ENCODE measurements at regions not wholly inside any gene's neighbourhood (a gene's known extent, or its start where the extent isn't known, plus 50 kb on each side); places are given as distances from the start of the nearest gene placed in this dataset.

- Histone ChIP-seq H3K36me3 (replicated peaks; ENCODE audit: insufficient read depth, low read length) (no peaks in the 10 kb centered on the region), H3K4me2 (ENCODE audit: low read depth, low read length) (no peak overlapping the region), H3F3A (ENCODE audit: insufficient read depth, low read length) (no peaks in the 10 kb centered on the region), H2AFZ (ENCODE audit: low read length) (no peak overlapping the region), H3K9me3 (replicated peaks; ENCODE audit: insufficient read depth, low read length) (no peaks in the 10 kb centered on the region), H3K79me2 (ENCODE audit: low read length) (no peaks in the 10 kb centered on the region), H3K9me2 (replicated peaks; ENCODE audit: insufficient read depth, low read length) (no peaks in the 10 kb centered on the region), H3K27me3 (replicated peaks; ENCODE audit: insufficient read depth, low read length) (no peaks in the 10 kb centered on the region), H3K4me3 (ENCODE audit: low read length) (no peak overlapping the region), H3K9ac (ENCODE audit: low read length) (no peak overlapping the region), H3K27ac (ENCODE audit: low read length) (no peak overlapping the region), H3K4me1 (ENCODE audit: low read length) (no peaks in the 10 kb centered on the region), H4K20me1 (ENCODE audit: insufficient read depth, low read length) (no peaks in the 10 kb centered on the region)
- TF ChIP-seq EZH2phosphoT487 (IDR thresholded peaks at IDR 0.05; ENCODE audit: low read length) (no peak), CTCF (IDR thresholded peaks at IDR 0.05; ENCODE audit: low read length) (no peak), EZH2 (optimal IDR thresholded peaks at IDR 0.05; ENCODE audit: low read depth, low read length) (no peak)
- no peak for DNase-seq
Observed at GRCh38 chr3:45277636-45278035, 51.5 kb upstream of the TMEM158 start.

GRCh38 chr3:45280232-45280631, 54.1 kb upstream of the TMEM158 start:
- no peak overlapping the region for H3K9ac ChIP-seq (ENCODE audit: low read length)
- H3K27me3 ChIP-seq (replicated peaks; ENCODE audit: insufficient read depth, low read length), result no peaks in the 10 kb centered on the region
- H3K9me3 ChIP-seq (replicated peaks; ENCODE audit: insufficient read depth, low read length), result no peaks in the 10 kb centered on the region
- no peaks in the 10 kb centered on the region for H4K20me1 ChIP-seq (ENCODE audit: insufficient read depth, low read length)
- no peak overlapping the region for H2AFZ ChIP-seq (ENCODE audit: low read length)
- H3K9me2 ChIP-seq (replicated peaks; ENCODE audit: insufficient read depth, low read length), result no peaks in the 10 kb centered on the region
- no peaks in the 10 kb centered on the region for H3K4me1 ChIP-seq (ENCODE audit: low read length)
- H3K27ac ChIP-seq (ENCODE audit: low read length), result no peak overlapping the region
- H3K4me2 ChIP-seq (ENCODE audit: low read depth, low read length), result no peak overlapping the region
- TF ChIP-seq CTCF (IDR thresholded peaks at IDR 0.05; ENCODE audit: low read length) (no peak), EZH2phosphoT487 (IDR thresholded peaks at IDR 0.05; ENCODE audit: low read length) (no peak), EZH2 (optimal IDR thresholded peaks at IDR 0.05; ENCODE audit: low read depth, low read length) (no peak)
- no peaks in the 10 kb centered on the region for H3K36me3 ChIP-seq (replicated peaks; ENCODE audit: insufficient read depth, low read length)
- no peaks in the 10 kb centered on the region for H3F3A ChIP-seq (ENCODE audit: insufficient read depth, low read length)
- no peak overlapping the region for H3K4me3 ChIP-seq (ENCODE audit: low read length)
- no peaks in the 10 kb centered on the region for H3K79me2 ChIP-seq (ENCODE audit: low read length)
- DNase-seq, result no peak

GRCh38 chr3:45280971-45281370, 54.9 kb upstream of the TMEM158 start:
- H4K20me1 ChIP-seq (ENCODE audit: insufficient read depth, low read length), result no peaks in the 10 kb centered on the region
- H3K36me3 ChIP-seq (replicated peaks; ENCODE audit: insufficient read depth, low read length), result no peaks in the 10 kb centered on the region
- H3K27me3 ChIP-seq (replicated peaks; ENCODE audit: insufficient read depth, low read length), result no peaks in the 10 kb centered on the region
- no peak overlapping the region for H3K4me3 ChIP-seq (ENCODE audit: low read length)
- no peaks in the 10 kb centered on the region for H3F3A ChIP-seq (ENCODE audit: insufficient read depth, low read length)
- no peak overlapping the region for H2AFZ ChIP-seq (ENCODE audit: low read length)
- H3K27ac ChIP-seq (ENCODE audit: low read length), result no peak overlapping the region
- H3K9me2 ChIP-seq (replicated peaks; ENCODE audit: insufficient read depth, low read length), result no peaks in the 10 kb centered on the region
- no peak overlapping the region for H3K4me2 ChIP-seq (ENCODE audit: low read depth, low read length)
- no peak overlapping the region for H3K9ac ChIP-seq (ENCODE audit: low read length)
- no peaks in the 10 kb centered on the region for H3K4me1 ChIP-seq (ENCODE audit: low read length)
- H3K9me3 ChIP-seq (replicated peaks; ENCODE audit: insufficient read depth, low read length), result no peaks in the 10 kb centered on the region
- TF ChIP-seq EZH2phosphoT487 (IDR thresholded peaks at IDR 0.05; ENCODE audit: low read length) (no peak), CTCF (IDR thresholded peaks at IDR 0.05; ENCODE audit: low read length) (no peak), EZH2 (optimal IDR thresholded peaks at IDR 0.05; ENCODE audit: low read depth, low read length) (no peak)
- H3K79me2 ChIP-seq (ENCODE audit: low read length), result no peaks in the 10 kb centered on the region
- no peak for DNase-seq

All from MM.1S (cell line).